Activated T-cell treated with anti-CD3 and anti-CD28 coated beads for 1 hour (primary cell): ENCODE measurements at regions not wholly inside any gene's neighbourhood (a gene's known extent, or its start where the extent isn't known, plus 50 kb on each side); places are given as distances from the start of the nearest gene placed in this dataset.

Experiments
- DNase-seq: peaks from one replicate; pipeline ENCODE4 v3.0.0-alpha.2; 2020; ENCODE audit warnings: low read depth

DNA sequence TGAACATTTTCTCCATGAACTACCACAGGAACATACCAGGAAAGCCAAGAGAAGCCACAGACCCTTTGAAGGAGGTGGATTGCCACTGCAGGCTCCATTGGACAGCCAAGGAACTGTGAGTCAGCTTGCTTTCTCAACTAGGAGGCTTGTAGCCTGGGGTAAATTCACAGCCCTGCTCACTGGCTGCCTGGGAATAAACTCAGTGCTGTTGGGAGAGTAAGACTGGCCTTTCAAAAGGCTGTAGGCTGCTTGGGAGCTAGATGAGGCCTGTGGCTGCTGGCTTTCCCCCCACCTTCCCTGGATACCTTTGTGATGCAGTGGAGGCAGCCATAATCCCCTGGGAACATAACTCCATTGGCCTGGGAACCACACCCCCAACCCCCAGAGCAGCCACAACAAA, 223.5 kb upstream of the RBMS3 start:
- no peak for DNase-seq

GRCh38 chr3:29064085-29064484, 216.8 kb upstream of the RBMS3 start:
- DNase-seq = no peak

GRCh38 chr3:29065211-29065785, 215.6 kb upstream of the RBMS3 start:
- DNase-seq = no peak

DNA sequence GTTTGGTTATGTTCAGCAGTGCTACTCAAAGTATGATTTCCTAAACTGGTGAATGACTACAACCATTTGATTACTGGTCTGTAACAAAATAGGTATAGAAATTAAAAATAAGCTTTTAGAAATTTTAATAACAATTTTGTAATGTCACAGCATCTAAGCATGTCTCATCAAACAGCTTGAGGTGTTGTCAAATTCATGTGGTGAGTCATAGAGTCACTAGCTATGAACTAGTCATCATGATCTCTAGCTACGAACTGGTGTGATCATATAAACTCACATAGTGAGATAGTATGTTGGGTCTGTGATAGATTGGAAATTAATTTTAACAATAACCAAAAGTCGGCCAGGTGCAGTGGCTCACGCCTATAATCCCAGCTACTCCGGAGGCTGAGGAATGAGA, 213.9 kb upstream of the RBMS3 start:
- no peak for DNase-seq

- no peak for DNase-seq
Measured at GRCh38 chr3:29070959-29071634, 209.8 kb upstream of the RBMS3 start.

- no peak for DNase-seq
Measured at GRCh38 chr3:29072611-29073010, 208.3 kb upstream of the RBMS3 start.

DNA sequence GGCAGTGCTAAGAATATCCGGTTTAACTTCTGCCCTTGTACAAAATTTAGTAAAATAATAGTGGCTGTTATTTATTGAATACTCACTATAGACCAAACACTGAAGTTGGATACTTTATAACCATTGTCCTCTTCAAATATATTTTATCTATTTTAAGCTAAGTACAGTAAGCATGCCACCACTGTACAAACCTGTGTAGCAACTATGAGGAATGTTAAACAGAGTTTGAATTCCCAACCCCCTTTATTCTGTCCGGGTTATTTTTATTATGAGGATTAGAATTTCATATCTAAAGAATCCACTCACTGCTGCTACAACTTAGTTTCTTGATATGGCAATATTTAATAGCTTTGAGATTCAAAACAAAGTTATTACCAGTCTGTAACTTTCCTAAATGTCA, 203.5 kb upstream of the RBMS3 start:
- no peak for DNase-seq

DNA sequence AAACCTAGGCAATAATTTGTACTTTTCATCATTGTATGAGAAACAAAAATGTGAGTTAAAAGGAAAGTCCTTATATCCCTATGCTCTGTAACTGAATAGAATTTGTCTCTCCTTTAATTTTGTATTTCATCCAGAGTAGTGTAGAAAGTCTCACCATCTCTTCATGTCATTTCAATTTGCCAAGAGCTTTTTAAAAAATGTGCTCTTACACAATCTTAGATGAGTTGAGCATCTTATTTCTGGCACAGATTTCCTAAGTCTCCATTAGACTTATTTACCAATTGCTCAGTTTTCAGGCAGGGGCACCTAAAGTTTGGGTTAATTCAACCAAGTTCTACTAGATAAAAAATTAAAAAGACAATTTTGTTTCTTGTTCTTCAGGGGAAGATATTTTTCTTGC, 201.5 kb upstream of the RBMS3 start:
- DNase-seq = no peak

GRCh38 chr3:29080967-29081366, 199.9 kb upstream of the RBMS3 start:
- DNase-seq = no peak

DNA sequence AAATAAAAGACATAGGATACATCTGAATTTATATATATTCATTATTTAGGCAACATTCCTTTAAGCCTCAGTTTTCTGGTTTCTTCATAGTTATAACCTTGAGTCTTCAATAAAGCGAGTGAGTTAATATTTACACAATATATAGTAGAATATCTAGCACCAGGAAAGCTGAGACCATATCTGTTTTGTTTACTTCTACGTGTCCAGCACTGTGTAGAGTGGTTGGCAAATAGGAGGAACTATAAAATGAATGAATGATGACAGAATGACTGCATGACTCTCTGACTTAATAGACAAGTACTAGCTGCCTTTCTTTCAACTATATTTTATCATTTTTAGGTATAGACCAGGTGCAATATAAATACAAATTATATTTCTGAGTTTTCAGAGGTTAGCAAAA, 197.8 kb upstream of the RBMS3 start:
- DNase-seq = no peak

DNA sequence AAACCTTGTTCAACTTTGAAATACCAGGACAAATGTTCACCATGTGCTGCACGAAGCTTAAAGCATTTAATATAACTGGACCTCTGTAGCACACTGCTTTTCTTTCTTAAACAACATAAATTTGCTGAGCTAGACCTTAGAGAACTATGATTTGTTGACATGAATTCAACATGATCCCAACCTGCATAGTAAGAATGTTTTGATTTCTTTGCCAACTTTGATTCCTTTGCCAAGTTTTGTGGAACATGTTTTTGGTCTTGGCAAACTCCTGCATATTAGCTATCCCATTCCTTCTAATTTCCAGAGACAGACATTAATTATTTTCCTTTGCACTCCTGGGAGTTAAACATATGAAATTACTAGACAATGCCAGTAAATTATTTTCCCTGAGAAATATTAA, 197.2 kb upstream of the RBMS3 start:
- DNase-seq = no peak

DNA sequence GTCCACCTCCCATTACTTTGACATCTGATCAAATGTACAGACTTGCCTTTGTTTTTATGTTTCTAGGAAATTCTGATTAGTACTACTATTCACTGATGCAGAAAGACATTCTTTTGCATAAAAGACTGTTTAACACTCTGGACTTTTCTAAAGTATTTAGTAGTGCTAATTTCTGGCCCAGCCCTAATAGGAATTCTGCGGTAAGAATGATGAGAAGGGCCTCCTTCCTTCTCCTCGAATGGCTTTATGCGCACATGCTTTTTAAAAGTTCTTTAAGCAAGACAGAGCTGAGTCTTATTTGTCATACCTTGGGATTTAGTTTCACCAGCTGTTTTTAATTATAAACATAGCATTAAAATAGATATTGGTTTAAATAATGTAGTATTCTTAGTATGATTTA, 192.3 kb upstream of the RBMS3 start:
- no peak for DNase-seq

DNA sequence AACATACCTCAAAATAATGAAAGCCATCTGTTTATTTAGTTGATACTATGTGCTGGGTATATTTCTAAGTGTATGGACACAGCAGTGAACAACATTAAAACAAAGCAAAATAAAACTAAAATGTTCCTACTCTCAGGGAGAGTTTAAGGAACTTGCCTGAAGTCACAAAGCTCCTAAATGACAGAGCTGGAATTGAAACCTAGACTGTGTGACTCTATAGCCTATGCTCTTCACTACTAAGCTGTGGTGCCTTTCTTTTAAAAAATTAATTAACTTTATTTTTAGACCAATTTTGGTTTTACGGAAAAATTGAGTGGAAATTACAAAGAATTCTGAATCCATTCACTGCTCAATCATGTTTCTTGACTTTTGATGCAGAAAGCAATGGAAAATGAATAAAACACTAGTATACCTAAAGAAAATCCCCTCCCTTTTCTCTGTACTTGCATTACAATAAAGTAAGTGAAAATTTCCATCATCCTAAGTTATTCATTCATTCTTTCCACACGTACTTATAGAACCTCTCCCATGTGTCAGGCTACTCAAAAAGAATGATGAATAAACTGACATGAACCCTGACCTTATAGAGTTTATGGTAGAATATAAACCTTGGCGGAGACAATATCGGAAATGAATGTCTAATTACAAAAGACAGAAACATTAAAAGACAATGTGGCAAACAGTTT, 189.8 kb upstream of the RBMS3 start:
- no peak for DNase-seq

- no peak for DNase-seq
Measured at GRCh38 chr3:29091599-29092189, 189.2 kb upstream of the RBMS3 start.

DNA sequence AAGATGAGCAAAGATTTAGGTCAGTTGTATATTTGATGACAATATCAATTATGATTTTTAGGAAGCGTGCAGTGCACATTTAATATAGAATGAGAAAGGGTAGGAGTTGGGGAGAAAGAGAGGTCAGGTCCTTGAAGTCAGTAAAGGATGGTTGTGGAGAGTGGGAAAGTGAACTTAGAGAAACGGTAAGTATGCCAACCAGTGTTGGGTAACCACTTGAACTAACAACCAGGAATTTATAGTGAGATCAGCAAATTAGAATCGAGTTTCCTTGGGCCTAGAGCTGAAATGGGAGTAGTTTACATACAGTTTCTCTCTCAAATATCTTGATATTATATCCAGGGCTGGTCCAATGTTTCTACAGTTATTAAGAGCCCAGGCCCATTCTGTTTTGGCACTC, 188.5 kb upstream of the RBMS3 start:
- DNase-seq = no peak

DNA sequence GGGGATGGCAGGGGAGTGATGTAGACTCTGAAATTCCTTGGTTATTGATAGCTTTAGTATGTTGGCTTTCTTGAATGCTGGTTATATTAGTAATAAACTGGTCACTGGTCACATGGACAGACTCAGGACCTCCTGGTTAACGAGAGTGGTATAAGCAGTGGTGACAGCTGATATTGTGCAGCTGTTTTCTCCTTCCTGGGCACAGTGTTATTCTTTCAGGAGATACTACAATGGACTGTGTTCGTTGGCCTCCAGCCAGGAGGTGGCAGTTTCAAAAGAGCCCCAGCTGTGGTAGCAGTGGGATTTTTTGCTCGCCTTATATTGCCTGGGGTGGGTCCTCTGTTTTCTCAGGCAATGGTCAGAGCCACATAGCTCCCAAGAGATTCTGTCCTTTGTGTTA, 181.6 kb upstream of the RBMS3 start:
- no peak for DNase-seq

- DNase-seq = no peak
Measured at GRCh38 chr3:29099775-29100174, 181.1 kb upstream of the RBMS3 start.

DNA sequence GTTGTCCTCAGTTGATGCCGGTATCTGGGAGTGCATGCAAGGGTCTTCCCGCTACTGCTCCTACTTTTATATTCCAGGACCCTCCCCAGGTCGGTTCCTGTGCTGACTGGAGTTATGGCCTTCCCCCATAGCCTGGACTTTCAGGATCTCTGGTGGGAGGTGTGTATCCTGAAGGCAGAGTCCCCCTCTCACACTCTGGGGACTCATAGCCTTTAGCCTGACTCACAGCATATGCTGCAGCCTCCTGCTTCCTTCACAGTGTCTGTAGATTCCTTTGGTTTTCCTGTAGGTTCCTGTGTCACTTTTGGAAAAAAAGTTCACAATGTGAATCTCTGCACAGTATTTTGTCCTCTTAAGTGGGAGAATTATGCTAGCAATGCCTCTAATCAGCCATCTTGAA, 180.6 kb upstream of the RBMS3 start:
- DNase-seq = no peak

- DNase-seq = no peak
Measured at GRCh38 chr3:29128001-29128400, 152.9 kb upstream of the RBMS3 start.

GRCh38 chr3:29137601-29138000, 143.3 kb upstream of the RBMS3 start:
- DNase-seq = no peak

- no peak for DNase-seq
Measured at GRCh38 chr3:29138171-29138570, 142.7 kb upstream of the RBMS3 start.

- DNase-seq = no peak
Measured at GRCh38 chr3:29140666-29141065, 140.2 kb upstream of the RBMS3 start.

- DNase-seq = no peak
Measured at GRCh38 chr3:29141197-29141917, 139.5 kb upstream of the RBMS3 start.
